Karpas-422 (cell line): ENCODE measurements at regions not wholly inside any gene's neighbourhood (a gene's known extent, or its start where the extent isn't known, plus 50 kb on each side); places are given as distances from the start of the nearest gene placed in this dataset.

ENCODE experiments used
- DNase-seq: peaks from one replicate; pipeline ENCODE4 v3.0.0-alpha.2; 2015
- H2AFZ ChIP-seq: fragments of 200-600 bp; sonication (generic); 2 replicates; pipeline ENCODE4 v1.6.1; 2014; ENCODE audit warnings: antibody characterized with exemption, low read length, mixed read lengths
- H3K27ac ChIP-seq: fragments of 200-600 bp; sonication (generic); 2 replicates; pipeline ENCODE4 v1.5.1; 2014; ENCODE audit warnings: mild to moderate bottlenecking, low read length, moderate library complexity
- H3K27me3 ChIP-seq: fragments of 200-600 bp; sonication (generic); 2 replicates; pipeline ENCODE4 v1.6.1; 2014; ENCODE audit warnings: low read length, mixed read lengths
- H3K36me3 ChIP-seq: fragments of 200-600 bp; sonication (generic); 2 replicates; pipeline ENCODE4 v1.6.1; 2014; ENCODE audit warnings: low read length, mixed read lengths; ENCODE audit not compliant: insufficient read depth
- H3K4me1 ChIP-seq: fragments of 200-600 bp; sonication (generic); 2 replicates; pipeline ENCODE4 v1.6.1; 2014; ENCODE audit warnings: mild to moderate bottlenecking, low read length, mixed read lengths
- H3K4me2 ChIP-seq: fragments of 200-600 bp; sonication (generic); 2 replicates; pipeline ENCODE4 v1.6.1; 2014; ENCODE audit warnings: low read length, low read depth, mild to moderate bottlenecking; ENCODE audit not compliant: poor library complexity, severe bottlenecking
- H3K4me3 ChIP-seq: fragments of 200-600 bp; sonication (generic); 2 replicates; pipeline ENCODE4 v1.5.1; 2014; ENCODE audit warnings: mild to moderate bottlenecking, antibody characterized with exemption, low read length, mixed read lengths
- H3K79me2 ChIP-seq: fragments of 200-600 bp; sonication (generic); 2 replicates; pipeline ENCODE4 v1.6.1; 2014; ENCODE audit warnings: mild to moderate bottlenecking, low read length, mixed read lengths
- H3K9ac ChIP-seq: fragments of 200-600 bp; sonication (generic); 2 replicates; pipeline ENCODE4 v1.6.0; 2014; ENCODE audit warnings: low read length
- H3K9me2 ChIP-seq: fragments of 200-600 bp; sonication (generic), shearing (Covaris generic); replicated peaks from 2 replicates; pipeline ENCODE4 v1.6.0; 2014; ENCODE audit warnings: mild to moderate bottlenecking, low read length, moderate library complexity; ENCODE audit not compliant: insufficient read depth
- H3K9me3 ChIP-seq: fragments of 300-700, 200-600 bp; sonication (generic); 2 replicates; pipeline ENCODE4 v1.6.1; 2014; ENCODE audit warnings: low read length, mixed read lengths
- H4K20me1 ChIP-seq: fragments of 200-600 bp; sonication (generic); 2 replicates; pipeline ENCODE4 v1.6.1; 2014; ENCODE audit warnings: mild to moderate bottlenecking, antibody characterized with exemption, low read length, low read depth; ENCODE audit not compliant: insufficient read depth

GRCh38 chr19:28333909-28334308 is 879.0 kb downstream of the UQCRFS1 start:
- Histone ChIP-seq H3K4me3 (no peak overlapping the region), H4K20me1 (no peaks in the 10 kb centered on the region), H3K9me2 (no peaks in the 10 kb centered on the region), H3K9ac (no peak overlapping the region), H3K79me2 (no peaks in the 10 kb centered on the region), H3K4me2 (no peak overlapping the region), H3K9me3 (no peaks in the 10 kb centered on the region), H2AFZ (no peak overlapping the region), H3K4me1 (no peaks in the 10 kb centered on the region; the same call in 1 of the 2 replicates), H3K36me3 (no peaks in the 10 kb centered on the region), H3K27me3 (no peaks in the 10 kb centered on the region), H3K27ac (no peak overlapping the region)
- DNase-seq, result no peak

DNA sequence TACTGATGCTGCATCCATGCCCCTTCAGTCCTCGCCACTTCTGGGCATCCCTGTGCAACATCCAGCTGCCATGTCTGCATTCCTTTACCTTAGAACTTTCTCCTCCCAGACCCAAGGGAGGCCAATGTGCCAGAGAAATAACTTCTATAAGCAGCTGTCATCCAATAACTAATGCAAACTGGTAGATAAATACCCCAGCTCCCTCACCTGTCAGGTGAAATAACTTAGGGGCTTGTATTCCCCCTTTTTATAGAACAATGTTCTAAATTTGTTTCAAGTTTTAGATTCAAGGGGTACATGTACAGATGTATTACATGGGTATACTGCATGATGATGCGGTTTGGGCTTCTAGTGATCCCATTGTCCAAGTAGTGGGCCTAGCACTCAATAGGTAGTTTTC is 880.1 kb downstream of the UQCRFS1 start:
- no peak for DNase-seq
- no peaks in the 10 kb centered on the region for H3K9me3 ChIP-seq
- H3K79me2 ChIP-seq, result no peaks in the 10 kb centered on the region
- H3K27me3 ChIP-seq, result no peaks in the 10 kb centered on the region
- no peaks in the 10 kb centered on the region; the same call in 1 of the 2 replicates for H3K4me1 ChIP-seq
- H3K9ac ChIP-seq, result no peak overlapping the region
- no peaks in the 10 kb centered on the region for H3K36me3 ChIP-seq
- no peaks in the 10 kb centered on the region for H4K20me1 ChIP-seq
- H3K27ac ChIP-seq, result no peak overlapping the region
- no peak overlapping the region for H2AFZ ChIP-seq
- no peaks in the 10 kb centered on the region for H3K9me2 ChIP-seq
- H3K4me2 ChIP-seq, result no peak overlapping the region
- no peak overlapping the region for H3K4me3 ChIP-seq

DNA sequence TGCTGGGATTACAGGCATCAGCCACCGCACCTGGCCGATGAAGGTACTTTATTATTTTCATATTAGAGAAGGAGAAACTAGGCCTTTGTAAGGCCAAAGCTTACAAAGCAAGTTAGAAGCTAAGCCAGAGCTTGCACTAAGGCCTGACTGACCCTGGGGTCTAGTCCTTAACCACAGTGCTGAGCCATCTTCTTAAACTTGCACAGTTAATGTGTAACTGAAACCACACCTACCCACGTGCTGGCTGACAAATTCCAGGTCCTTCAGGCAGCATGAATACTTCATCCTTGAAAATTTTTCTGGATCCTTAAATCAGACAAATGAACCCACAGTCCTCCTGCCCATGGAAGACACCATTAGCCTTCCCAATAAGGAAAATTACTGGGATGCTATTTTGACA is 880.6 kb downstream of the UQCRFS1 start:
- no peaks in the 10 kb centered on the region for H3K9me2 ChIP-seq
- H3K27me3 ChIP-seq, result no peaks in the 10 kb centered on the region
- H3K27ac ChIP-seq, result no peak overlapping the region
- no peak for DNase-seq
- H3K9ac ChIP-seq, result no peak overlapping the region
- no peak overlapping the region for H2AFZ ChIP-seq
- no peaks in the 10 kb centered on the region for H3K36me3 ChIP-seq
- H3K4me1 ChIP-seq, result no peaks in the 10 kb centered on the region; the same call in 1 of the 2 replicates
- no peaks in the 10 kb centered on the region for H3K9me3 ChIP-seq
- no peaks in the 10 kb centered on the region for H3K79me2 ChIP-seq
- no peaks in the 10 kb centered on the region for H4K20me1 ChIP-seq
- no peak overlapping the region for H3K4me3 ChIP-seq
- H3K4me2 ChIP-seq, result no peak overlapping the region

- Histone ChIP-seq H3K9me2 (no peaks in the 10 kb centered on the region), H3K4me2 (no peak overlapping the region), H3K4me3 (no peak overlapping the region), H2AFZ (no peak overlapping the region), H3K9ac (no peak overlapping the region), H3K36me3 (no peaks in the 10 kb centered on the region), H3K4me1 (no peaks in the 10 kb centered on the region; the same call in 1 of the 2 replicates), H3K9me3 (no peaks in the 10 kb centered on the region), H3K27me3 (no peaks in the 10 kb centered on the region), H3K79me2 (no peaks in the 10 kb centered on the region), H4K20me1 (no peaks in the 10 kb centered on the region), H3K27ac (no peak overlapping the region)
- DNase-seq, result no peak
Observed at GRCh38 chr19:28331596-28331995, 881.4 kb downstream of the UQCRFS1 start.

DNA sequence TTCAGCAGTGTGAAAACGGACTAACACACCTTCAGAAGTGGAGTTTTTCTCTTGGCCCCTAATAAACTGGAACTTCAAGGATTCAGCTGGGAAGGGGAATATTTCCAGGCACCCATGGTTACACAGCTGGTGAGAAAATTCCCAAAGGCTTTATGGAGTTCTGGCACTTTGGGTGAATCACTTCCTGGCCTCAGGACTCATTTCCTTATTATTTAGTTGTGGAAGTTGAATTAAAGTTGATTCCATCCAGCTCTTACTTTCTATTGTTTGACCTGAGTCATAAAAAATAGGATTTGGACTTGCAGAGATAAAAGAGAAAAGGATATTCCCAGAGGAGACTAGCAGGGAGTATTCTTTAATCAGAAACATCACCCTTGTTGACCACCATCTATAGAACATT is 882.1 kb downstream of the UQCRFS1 start:
- Histone ChIP-seq H3K27ac (no peak overlapping the region), H3K79me2 (no peaks in the 10 kb centered on the region), H2AFZ (no peak overlapping the region), H3K27me3 (no peaks in the 10 kb centered on the region), H3K4me1 (no peaks in the 10 kb centered on the region; the same call in 1 of the 2 replicates), H3K4me3 (no peak overlapping the region), H4K20me1 (no peaks in the 10 kb centered on the region), H3K9ac (no peak overlapping the region), H3K9me2 (no peaks in the 10 kb centered on the region), H3K36me3 (no peaks in the 10 kb centered on the region), H3K4me2 (no peak overlapping the region), H3K9me3 (no peaks in the 10 kb centered on the region)
- no peak for DNase-seq

DNA sequence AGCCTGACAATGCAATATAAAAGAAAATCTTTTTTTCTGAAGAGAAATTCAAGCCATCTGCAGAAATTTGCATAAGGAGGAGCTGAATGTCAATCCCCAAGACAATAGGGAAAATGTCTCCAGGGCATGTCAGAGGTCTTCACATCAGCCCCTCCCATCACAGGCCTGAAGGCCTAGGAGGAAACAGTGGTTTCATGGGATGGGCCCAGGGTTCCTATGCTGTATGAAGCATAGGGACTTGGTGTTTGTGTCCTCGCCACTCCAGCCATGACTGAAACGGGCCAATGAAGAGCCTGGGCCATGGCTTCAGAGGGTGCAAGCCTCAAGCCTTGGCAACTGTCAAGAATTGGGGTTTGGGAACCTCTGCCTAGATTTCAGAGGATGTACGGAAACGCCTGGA is 883.5 kb downstream of the UQCRFS1 start:
- DNase-seq, result no peak
- Histone ChIP-seq H3K27ac (no peak overlapping the region), H3K4me3 (no peak overlapping the region), H3K4me2 (no peak overlapping the region), H3K79me2 (no peaks in the 10 kb centered on the region), H3K9me3 (no peaks in the 10 kb centered on the region), H3K4me1 (no peaks in the 10 kb centered on the region; the same call in 1 of the 2 replicates), H2AFZ (no peak overlapping the region), H3K9ac (no peak overlapping the region), H4K20me1 (no peaks in the 10 kb centered on the region), H3K9me2 (no peaks in the 10 kb centered on the region), H3K27me3 (no peaks in the 10 kb centered on the region), H3K36me3 (no peaks in the 10 kb centered on the region)

DNA sequence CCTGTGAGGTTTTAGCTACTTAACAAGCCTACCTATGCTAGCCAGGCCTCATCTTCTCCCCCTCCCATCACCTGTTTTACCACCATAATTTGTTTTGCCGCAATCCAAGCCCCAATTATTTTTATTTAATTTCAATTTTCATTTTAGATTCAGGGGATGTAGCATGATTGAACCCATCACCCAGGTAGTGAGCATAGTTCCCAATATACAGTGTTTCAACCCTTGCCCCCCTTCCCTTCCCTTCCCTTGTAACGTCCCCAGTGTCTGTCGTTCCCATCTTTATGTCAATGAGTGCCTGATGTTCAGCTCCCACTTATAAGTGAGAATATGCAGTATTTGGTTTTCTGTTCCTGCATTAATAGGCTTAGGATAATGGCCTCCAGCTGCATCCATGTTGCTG is 885.0 kb downstream of the UQCRFS1 start:
- Histone ChIP-seq H3K4me2 (no peak overlapping the region), H3K9ac (no peak overlapping the region), H3K27ac (no peak overlapping the region), H3K9me3 (no peaks in the 10 kb centered on the region), H4K20me1 (no peaks in the 10 kb centered on the region), H3K9me2 (no peaks in the 10 kb centered on the region), H2AFZ (no peak overlapping the region), H3K36me3 (no peaks in the 10 kb centered on the region), H3K27me3 (no peaks in the 10 kb centered on the region), H3K79me2 (no peaks in the 10 kb centered on the region), H3K4me3 (no peak overlapping the region), H3K4me1 (no peaks in the 10 kb centered on the region; the same call in 1 of the 2 replicates)
- DNase-seq, result no peak

- H3K4me1 ChIP-seq, result no peaks in the 10 kb centered on the region; the same call in 1 of the 2 replicates
- no peaks in the 10 kb centered on the region for H3K79me2 ChIP-seq
- H3K9me2 ChIP-seq, result no peaks in the 10 kb centered on the region
- no peak overlapping the region for H3K27ac ChIP-seq
- H2AFZ ChIP-seq, result no peak overlapping the region
- H3K4me2 ChIP-seq, result no peak overlapping the region
- no peak overlapping the region for H3K9ac ChIP-seq
- no peak for DNase-seq
- no peaks in the 10 kb centered on the region for H3K9me3 ChIP-seq
- no peaks in the 10 kb centered on the region for H4K20me1 ChIP-seq
- H3K27me3 ChIP-seq, result no peaks in the 10 kb centered on the region
- H3K36me3 ChIP-seq, result no peaks in the 10 kb centered on the region
- H3K4me3 ChIP-seq, result no peak overlapping the region
Observed at GRCh38 chr19:28326746-28327145, 886.2 kb downstream of the UQCRFS1 start.
